HEK293 (cell line): ENCODE measurements at regions not wholly inside any gene's neighbourhood (a gene's known extent, or its start where the extent isn't known, plus 50 kb on each side); places are given as distances from the start of the nearest gene placed in this dataset.

Experiments
- CTCF ChIA-PET: fragments of 350-600 bp; formaldehyde crosslinking; extraction: SDS; loops from one replicate; lab custom pipeline; 2021; ENCODE audit warnings: antibody characterized with exemption; lab: Yijun Ruan, JAX
- POLR2A ChIA-PET: fragments of 300-600 bp; formaldehyde crosslinking; extraction: SDS; loops from one replicate; lab custom pipeline; 2020; ENCODE audit warnings: antibody characterized with exemption, inconsistent platforms; lab: Yijun Ruan, JAX
- H3K27ac ChIP-seq: fragments of 200-500 bp; sonication (Bioruptor generic); 2 replicates; pipeline ENCODE4 v1.5.1; 2014; ENCODE audit warnings: low read depth, low read length, control low read depth, inconsistent platforms; ENCODE audit errors: extremely low read depth
- H3K36me3 ChIP-seq, 2 experiments: fragments of 200-500 bp in 1 of 2; sonication (Bioruptor generic) in 1 of 2; 1 replicate in 1 of 2; 2 replicates in 1 of 2; pipeline ENCODE4 v1.5.1; 2014 to 2017; ENCODE audit warnings: inconsistent platforms in 2 of 2, low read length in 2 of 2; ENCODE audit not compliant: control insufficient read depth in 2 of 2, insufficient read depth in 1 of 2
- H3K4me1 ChIP-seq: fragments of 200-500 bp; sonication (Bioruptor generic); 2 replicates; pipeline ENCODE4 v1.5.1; 2014; ENCODE audit warnings: mild to moderate bottlenecking, low read length, inconsistent platforms; ENCODE audit not compliant: control insufficient read depth, insufficient read depth
- H3K4me3 ChIP-seq: 2 replicates; pipeline ENCODE4 v1.5.1; 2011; ENCODE audit warnings: low read depth, mild to moderate bottlenecking, control low read depth, low read length, moderate library complexity
- H3K9me3 ChIP-seq: fragments of 200-500 bp; sonication (Bioruptor generic); 2 replicates; pipeline ENCODE4 v1.5.1; 2014; ENCODE audit warnings: low read depth, low read length, inconsistent platforms; ENCODE audit not compliant: control insufficient read depth, insufficient read depth
- IKZF3 ChIP-seq: fragments of 450-650 bp; IDR thresholded peaks from 2 replicates; pipeline ENCODE4 v1.5.0; 2018; ENCODE audit warnings: missing biosample characterization, mild to moderate bottlenecking, missing genetic modification characterization, moderate library complexity
- PRDM1 ChIP-seq: fragments of 450-650 bp; formaldehyde crosslinking; IDR thresholded peaks from 2 replicates; pipeline ENCODE4; 2016; ENCODE audit warnings: missing biosample characterization, missing genetic modification characterization
- REPIN1 ChIP-seq: fragments of 450-650 bp; formaldehyde crosslinking; IDR thresholded peaks from 2 replicates; pipeline ENCODE4 v1.5.1; 2017; ENCODE audit warnings: missing biosample characterization, missing genetic modification characterization, low read depth
- SCRT2 ChIP-seq: fragments of 450-650 bp; formaldehyde crosslinking; IDR thresholded peaks from 2 replicates; pipeline ENCODE4 v1.5.1; 2016; ENCODE audit warnings: missing biosample characterization, missing genetic modification characterization
- SP3 ChIP-seq: fragments of 450-650 bp; formaldehyde crosslinking; IDR thresholded peaks from 2 replicates; pipeline ENCODE4 v1.5.1; 2016; ENCODE audit warnings: missing biosample characterization, missing genetic modification characterization
- YY1 ChIP-seq: fragments of 450-650 bp; formaldehyde crosslinking; IDR thresholded peaks from 2 replicates; pipeline ENCODE4 v1.5.1; 2018; ENCODE audit warnings: missing biosample characterization, missing genetic modification characterization
- ZNF133 ChIP-seq: fragments of 450-650 bp; formaldehyde crosslinking; IDR thresholded peaks from 2 replicates; pipeline ENCODE4 v1.5.1; 2016; ENCODE audit warnings: missing biosample characterization, missing genetic modification characterization
- ZNF140 ChIP-seq: fragments of 450-650 bp; formaldehyde crosslinking; IDR thresholded peaks from 2 replicates; pipeline ENCODE4 v1.5.1; 2016; ENCODE audit warnings: missing biosample characterization, missing genetic modification characterization
- ZNF146 ChIP-seq: fragments of 450-650 bp; formaldehyde crosslinking; IDR thresholded peaks from 2 replicates; pipeline ENCODE4 v1.5.1; 2016; ENCODE audit warnings: missing biosample characterization, missing genetic modification characterization
- ZNF202 ChIP-seq: fragments of 450-650 bp; formaldehyde crosslinking; IDR thresholded peaks from 2 replicates; pipeline ENCODE4 v1.5.1; 2016; ENCODE audit warnings: missing biosample characterization, missing genetic modification characterization, borderline replicate concordance
- ZNF221 ChIP-seq: fragments of 450-650 bp; formaldehyde crosslinking; IDR thresholded peaks from 2 replicates; pipeline ENCODE4 v1.5.1; 2017; ENCODE audit warnings: missing biosample characterization, missing genetic modification characterization, borderline replicate concordance
- ZNF354C ChIP-seq: fragments of 450-650 bp; formaldehyde crosslinking; IDR thresholded peaks from 2 replicates; pipeline ENCODE4 v1.5.1; 2016; ENCODE audit warnings: missing biosample characterization, missing genetic modification characterization, low read depth, borderline replicate concordance
- ZNF37A ChIP-seq: fragments of 450-650 bp; IDR thresholded peaks from 2 replicates; pipeline ENCODE4 v1.5.1; 2018; ENCODE audit warnings: missing biosample characterization, missing genetic modification characterization
- ZNF521 ChIP-seq: fragments of 450-650 bp; formaldehyde crosslinking; IDR thresholded peaks from 2 replicates; pipeline ENCODE4 v1.5.1; 2017; ENCODE audit warnings: missing biosample characterization, mild to moderate bottlenecking, missing genetic modification characterization
- ZNF610 ChIP-seq: fragments of 450-650 bp; formaldehyde crosslinking; IDR thresholded peaks from 2 replicates; pipeline ENCODE4 v1.5.1; 2016; ENCODE audit warnings: missing biosample characterization, missing genetic modification characterization, borderline replicate concordance
- ZNF792 ChIP-seq: fragments of 450-650 bp; formaldehyde crosslinking; IDR thresholded peaks from 2 replicates; pipeline ENCODE4 v1.5.1; 2016; ENCODE audit warnings: missing biosample characterization, missing genetic modification characterization
- TF ChIP-seq, protein P1 (sequence below): fragments of 450-650 bp; IDR thresholded peaks from 2 replicates; pipeline ENCODE4 v1.5.1; 2018; ENCODE audit warnings: missing biosample characterization, missing genetic modification characterization
- TF ChIP-seq, protein P2 (sequence below): fragments of 450-650 bp; formaldehyde crosslinking; IDR thresholded peaks from 2 replicates; pipeline ENCODE4 v1.5.1; 2017; ENCODE audit warnings: missing biosample characterization, mild to moderate bottlenecking, missing genetic modification characterization, moderate library complexity
- TF ChIP-seq, protein P3 (sequence below): fragments of 450-650 bp; formaldehyde crosslinking; IDR thresholded peaks from 2 replicates; pipeline ENCODE4 v1.5.1; 2017; ENCODE audit warnings: missing biosample characterization, missing genetic modification characterization
- TF ChIP-seq, protein P4 (sequence below): fragments of 450-650 bp; formaldehyde crosslinking; IDR thresholded peaks from 2 replicates; pipeline ENCODE4 v1.5.1; 2016; ENCODE audit warnings: missing biosample characterization, missing genetic modification characterization, low read depth
- TF ChIP-seq, protein P5 (sequence below): fragments of 450-650 bp; formaldehyde crosslinking; IDR thresholded peaks from 2 replicates; pipeline ENCODE4 v1.5.1; 2016; ENCODE audit warnings: missing biosample characterization, missing genetic modification characterization
- TF ChIP-seq, protein P6 (sequence below): fragments of 450-650 bp; formaldehyde crosslinking; IDR thresholded peaks from 2 replicates; pipeline ENCODE4 v1.5.1; 2016; ENCODE audit warnings: missing biosample characterization, missing genetic modification characterization

DNA sequence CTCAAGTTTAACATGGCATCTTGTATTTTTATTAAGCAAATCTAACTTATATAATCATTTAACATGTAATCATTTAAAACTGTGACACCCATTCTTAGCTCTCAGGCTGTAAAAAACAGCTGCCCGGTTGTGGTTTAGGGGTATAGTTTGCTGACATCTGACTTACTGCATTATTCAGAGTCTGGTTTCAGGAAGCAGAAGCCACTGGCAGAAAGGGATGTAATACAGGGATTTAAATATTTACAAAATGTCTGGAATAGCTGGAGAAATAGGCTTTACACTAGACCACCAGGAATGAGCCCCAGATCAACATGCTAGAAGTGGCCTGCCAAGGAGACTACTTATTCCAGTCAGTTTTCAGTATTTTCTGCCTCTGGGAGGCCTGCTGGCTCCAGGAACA lies 421.1 kb downstream of the CD109 start:
- TF ChIP-seq ZNF202 (tag by site-specific recombination) (no peak), REPIN1 (tag by site-specific recombination) (no peak), ZNF133 (tag by site-specific recombination) (no peak), IKZF3 (tag by site-specific recombination) (no peak), ZNF146 (tag by site-specific recombination) (no peak), ZNF37A (no peak), ZNF610 (tag by site-specific recombination) (no peak), SCRT2 (tag by site-specific recombination) (no peak), ZNF792 (tag by site-specific recombination) (no peak)
- TF ChIP-seq, protein P1, sequence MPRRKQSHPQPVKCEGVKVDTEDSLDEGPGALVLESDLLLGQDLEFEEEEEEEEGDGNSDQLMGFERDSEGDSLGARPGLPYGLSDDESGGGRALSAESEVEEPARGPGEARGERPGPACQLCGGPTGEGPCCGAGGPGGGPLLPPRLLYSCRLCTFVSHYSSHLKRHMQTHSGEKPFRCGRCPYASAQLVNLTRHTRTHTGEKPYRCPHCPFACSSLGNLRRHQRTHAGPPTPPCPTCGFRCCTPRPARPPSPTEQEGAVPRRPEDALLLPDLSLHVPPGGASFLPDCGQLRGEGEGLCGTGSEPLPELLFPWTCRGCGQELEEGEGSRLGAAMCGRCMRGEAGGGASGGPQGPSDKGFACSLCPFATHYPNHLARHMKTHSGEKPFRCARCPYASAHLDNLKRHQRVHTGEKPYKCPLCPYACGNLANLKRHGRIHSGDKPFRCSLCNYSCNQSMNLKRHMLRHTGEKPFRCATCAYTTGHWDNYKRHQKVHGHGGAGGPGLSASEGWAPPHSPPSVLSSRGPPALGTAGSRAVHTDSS (tag by site-specific recombination): no peak
- TF ChIP-seq, protein P2, sequence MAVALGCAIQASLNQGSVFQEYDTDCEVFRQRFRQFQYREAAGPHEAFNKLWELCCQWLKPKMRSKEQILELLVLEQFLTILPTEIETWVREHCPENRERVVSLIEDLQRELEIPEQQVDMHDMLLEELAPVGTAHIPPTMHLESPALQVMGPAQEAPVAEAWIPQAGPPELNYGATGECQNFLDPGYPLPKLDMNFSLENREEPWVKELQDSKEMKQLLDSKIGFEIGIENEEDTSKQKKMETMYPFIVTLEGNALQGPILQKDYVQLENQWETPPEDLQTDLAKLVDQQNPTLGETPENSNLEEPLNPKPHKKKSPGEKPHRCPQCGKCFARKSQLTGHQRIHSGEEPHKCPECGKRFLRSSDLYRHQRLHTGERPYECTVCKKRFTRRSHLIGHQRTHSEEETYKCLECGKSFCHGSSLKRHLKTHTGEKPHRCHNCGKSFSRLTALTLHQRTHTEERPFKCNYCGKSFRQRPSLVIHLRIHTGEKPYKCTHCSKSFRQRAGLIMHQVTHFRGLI (tag by site-specific recombination): no peak
- TF ChIP-seq, protein P3, sequence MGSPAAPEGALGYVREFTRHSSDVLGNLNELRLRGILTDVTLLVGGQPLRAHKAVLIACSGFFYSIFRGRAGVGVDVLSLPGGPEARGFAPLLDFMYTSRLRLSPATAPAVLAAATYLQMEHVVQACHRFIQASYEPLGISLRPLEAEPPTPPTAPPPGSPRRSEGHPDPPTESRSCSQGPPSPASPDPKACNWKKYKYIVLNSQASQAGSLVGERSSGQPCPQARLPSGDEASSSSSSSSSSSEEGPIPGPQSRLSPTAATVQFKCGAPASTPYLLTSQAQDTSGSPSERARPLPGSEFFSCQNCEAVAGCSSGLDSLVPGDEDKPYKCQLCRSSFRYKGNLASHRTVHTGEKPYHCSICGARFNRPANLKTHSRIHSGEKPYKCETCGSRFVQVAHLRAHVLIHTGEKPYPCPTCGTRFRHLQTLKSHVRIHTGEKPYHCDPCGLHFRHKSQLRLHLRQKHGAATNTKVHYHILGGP (tag by site-specific recombination): no peak
- ChIA-PET POLR2A (no interaction called here), CTCF (interaction anchor here (0.6 to 0.9 kb wide), 2 partner anchors 881 to 1092 kb away, joined by 3 read pairs; no protein-coding TSS in a partner anchor)

DNA sequence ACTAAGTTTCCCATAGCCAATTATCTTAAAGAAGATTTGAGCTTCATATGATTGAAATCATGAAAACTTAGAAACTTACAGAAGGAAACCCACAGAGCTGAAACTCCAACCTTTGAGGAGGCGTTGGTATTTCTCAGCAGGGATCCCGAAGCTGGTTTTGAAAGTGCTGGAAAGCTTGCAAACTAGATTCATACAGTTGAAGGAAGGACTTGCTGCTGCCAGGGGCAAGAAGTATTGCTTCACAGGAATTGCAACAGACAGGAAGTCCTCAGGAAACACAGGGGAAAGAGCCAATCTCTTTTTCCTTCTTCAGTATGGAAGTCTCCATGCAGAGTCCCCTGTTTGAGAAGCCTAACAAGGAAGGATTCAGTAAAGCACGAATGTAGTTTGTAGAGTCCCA lies 419.7 kb downstream of the CD109 start:
- CTCF ChIA-PET: interaction anchor here (0.6 kb wide), 1 partner anchor 22 kb away, joined by 6 read pairs; no protein-coding TSS in a partner anchor
- no peak for TF ChIP-seq ZNF146 (tag by site-specific recombination)
- Histone ChIP-seq H3K9me3 (no peaks in the 10 kb centered on the region), H3K36me3 (no peaks in the 10 kb centered on the region), H3K27ac (no peak overlapping the region), H3K4me3 (no peak overlapping the region), H3K4me1 (no peaks in the 10 kb centered on the region)
- POLR2A ChIA-PET: no interaction called here

More for the DNA sequence above, 421.1 kb downstream of the CD109 start:
- Histone ChIP-seq H3K9me3 (no peaks in the 10 kb centered on the region), H3K36me3 (no peaks in the 10 kb centered on the region), H3K4me3 (no peak overlapping the region), H3K27ac (no peak overlapping the region), H3K4me1 (no peaks in the 10 kb centered on the region)

DNA sequence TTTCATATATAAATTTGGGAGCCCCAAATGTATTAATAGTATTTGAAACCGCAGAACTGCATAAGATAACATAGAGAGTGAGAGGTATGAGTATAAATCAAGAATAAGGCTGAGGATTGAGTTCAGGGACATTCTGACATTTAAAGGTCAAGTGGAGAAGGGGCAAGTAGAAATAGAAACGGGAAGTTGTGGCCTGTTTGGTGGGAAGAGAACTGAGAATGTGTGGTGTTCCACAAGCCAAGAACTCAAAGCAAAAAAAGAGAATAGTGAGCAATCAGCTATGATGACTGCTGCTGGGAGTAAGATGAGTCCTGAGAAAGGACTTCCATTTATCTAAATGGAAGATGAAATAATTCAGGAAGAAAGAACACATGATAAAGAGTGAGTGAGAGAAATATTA lies 418.4 kb downstream of the CD109 start:
- ChIA-PET POLR2A (no interaction called here), CTCF (no interaction called here)
- TF ChIP-seq ZNF221: no peak
- TF ChIP-seq SP3: no peak
- TF ChIP-seq ZNF521: no peak
- TF ChIP-seq YY1: no peak
- TF ChIP-seq, protein P4, sequence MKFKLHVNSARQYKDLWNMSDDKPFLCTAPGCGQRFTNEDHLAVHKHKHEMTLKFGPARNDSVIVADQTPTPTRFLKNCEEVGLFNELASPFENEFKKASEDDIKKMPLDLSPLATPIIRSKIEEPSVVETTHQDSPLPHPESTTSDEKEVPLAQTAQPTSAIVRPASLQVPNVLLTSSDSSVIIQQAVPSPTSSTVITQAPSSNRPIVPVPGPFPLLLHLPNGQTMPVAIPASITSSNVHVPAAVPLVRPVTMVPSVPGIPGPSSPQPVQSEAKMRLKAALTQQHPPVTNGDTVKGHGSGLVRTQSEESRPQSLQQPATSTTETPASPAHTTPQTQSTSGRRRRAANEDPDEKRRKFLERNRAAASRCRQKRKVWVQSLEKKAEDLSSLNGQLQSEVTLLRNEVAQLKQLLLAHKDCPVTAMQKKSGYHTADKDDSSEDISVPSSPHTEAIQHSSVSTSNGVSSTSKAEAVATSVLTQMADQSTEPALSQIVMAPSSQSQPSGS (tag by site-specific recombination): no peak
- no peak for TF ChIP-seq PRDM1 (tag by site-specific recombination)
- TF ChIP-seq, protein P5, sequence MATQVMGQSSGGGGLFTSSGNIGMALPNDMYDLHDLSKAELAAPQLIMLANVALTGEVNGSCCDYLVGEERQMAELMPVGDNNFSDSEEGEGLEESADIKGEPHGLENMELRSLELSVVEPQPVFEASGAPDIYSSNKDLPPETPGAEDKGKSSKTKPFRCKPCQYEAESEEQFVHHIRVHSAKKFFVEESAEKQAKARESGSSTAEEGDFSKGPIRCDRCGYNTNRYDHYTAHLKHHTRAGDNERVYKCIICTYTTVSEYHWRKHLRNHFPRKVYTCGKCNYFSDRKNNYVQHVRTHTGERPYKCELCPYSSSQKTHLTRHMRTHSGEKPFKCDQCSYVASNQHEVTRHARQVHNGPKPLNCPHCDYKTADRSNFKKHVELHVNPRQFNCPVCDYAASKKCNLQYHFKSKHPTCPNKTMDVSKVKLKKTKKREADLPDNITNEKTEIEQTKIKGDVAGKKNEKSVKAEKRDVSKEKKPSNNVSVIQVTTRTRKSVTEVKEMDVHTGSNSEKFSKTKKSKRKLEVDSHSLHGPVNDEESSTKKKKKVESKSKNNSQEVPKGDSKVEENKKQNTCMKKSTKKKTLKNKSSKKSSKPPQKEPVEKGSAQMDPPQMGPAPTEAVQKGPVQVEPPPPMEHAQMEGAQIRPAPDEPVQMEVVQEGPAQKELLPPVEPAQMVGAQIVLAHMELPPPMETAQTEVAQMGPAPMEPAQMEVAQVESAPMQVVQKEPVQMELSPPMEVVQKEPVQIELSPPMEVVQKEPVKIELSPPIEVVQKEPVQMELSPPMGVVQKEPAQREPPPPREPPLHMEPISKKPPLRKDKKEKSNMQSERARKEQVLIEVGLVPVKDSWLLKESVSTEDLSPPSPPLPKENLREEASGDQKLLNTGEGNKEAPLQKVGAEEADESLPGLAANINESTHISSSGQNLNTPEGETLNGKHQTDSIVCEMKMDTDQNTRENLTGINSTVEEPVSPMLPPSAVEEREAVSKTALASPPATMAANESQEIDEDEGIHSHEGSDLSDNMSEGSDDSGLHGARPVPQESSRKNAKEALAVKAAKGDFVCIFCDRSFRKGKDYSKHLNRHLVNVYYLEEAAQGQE (tag by site-specific recombination): no peak
- TF ChIP-seq ZNF140 (tag by site-specific recombination): no peak
- TF ChIP-seq, protein P6, sequence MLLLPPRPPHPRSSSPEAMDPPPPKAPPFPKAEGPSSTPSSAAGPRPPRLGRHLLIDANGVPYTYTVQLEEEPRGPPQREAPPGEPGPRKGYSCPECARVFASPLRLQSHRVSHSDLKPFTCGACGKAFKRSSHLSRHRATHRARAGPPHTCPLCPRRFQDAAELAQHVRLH: no peak
- TF ChIP-seq ZNF354C: no peak
- Histone ChIP-seq H3K9me3 (no peaks in the 10 kb centered on the region), H3K4me3 (no peak overlapping the region), H3K27ac (no peak overlapping the region), H3K36me3 (no peaks in the 10 kb centered on the region), H3K4me1 (no peaks in the 10 kb centered on the region)
